ENCODE measurements at regions not wholly inside any gene's neighbourhood (a gene's known extent, or its start where the extent isn't known, plus 50 kb on each side); places are given as distances from the start of the nearest gene placed in this dataset.
"Not testable (repeated sequence)": the region's sequence is repeated elsewhere in the genome, so short reads cannot be mapped to it uniquely, and the experiment has no call there.

DNA sequence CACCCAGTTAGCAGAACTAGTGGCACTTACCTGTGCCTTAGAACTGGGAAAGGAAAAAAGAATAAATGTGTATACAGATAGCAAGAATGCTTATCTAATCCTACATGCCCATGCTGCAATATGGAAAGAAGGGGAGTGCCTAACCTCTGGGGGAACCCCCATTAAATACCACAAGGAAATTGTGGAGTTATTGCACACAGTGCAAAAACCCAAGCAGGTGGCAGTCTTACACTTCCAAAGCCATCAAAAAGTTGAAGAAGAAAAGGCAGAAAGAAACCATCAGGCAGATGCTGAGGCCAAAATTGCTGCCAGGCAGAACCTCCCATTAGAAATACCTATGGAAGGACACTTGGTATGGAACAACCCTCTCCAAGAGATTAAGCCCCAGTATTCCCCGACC is 246.1 kb upstream of the BTG1 start:
- not testable (repeated sequence) for DNase-seq

DNA sequence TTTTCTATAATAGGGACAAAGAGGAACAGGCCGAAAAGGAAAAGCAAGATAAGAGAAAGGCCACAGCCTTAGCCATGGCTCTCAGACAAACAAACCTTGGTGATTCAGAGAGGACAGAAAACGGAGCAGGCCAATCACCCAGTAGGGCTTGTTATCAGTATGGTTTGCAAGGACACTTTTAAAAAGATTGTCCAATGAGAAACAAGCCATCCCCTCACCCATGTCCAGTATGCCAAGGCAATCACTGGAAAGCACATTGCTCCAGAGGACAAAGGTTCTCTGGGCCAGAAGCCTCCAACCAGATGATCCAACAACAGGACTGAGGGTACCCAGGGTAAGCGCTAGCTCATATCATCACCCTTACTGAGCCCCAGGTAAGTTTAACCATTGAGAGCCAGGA is 243.8 kb upstream of the BTG1 start:
- DNase-seq, result no peak

DNA sequence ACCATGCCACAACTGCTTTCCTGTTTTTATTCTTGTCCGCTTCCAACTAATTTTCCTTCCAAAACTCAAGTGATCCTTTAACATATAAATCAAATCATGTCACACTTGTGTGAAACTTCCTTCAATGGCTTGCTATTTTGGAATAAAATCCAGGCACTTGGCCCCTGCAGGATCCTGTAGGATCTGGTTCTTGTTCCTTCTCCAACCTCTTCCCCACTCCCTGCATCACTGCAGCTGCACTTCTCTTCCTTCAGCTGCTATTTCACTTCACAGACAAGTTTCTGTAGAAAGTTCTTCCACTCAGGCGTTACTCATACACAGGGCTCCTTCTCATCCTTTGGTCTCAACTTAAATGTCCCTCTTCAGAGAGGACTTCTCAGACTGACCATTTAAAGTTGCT is 239.7 kb upstream of the BTG1 start:
- DNase-seq, result no peak

DNA sequence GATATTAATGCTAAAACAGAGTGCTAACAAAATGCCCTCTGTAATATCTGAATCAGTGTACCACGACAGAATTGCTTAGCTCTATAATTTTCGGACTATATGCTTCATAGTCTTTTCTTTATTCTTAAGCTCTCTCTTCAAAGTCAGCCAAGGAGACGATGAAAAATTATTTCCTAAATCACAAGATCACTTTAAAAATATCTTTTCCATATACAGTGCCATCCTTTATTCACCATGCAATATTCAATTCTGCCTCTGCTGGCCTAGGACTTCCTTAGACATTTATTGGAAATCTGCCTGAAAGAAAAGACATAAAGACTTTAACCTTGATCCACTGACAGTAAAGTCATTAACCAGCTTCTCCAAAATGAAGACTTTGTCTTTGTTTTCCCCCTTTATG is 238.9 kb upstream of the BTG1 start:
- DNase-seq, result no peak

DNA sequence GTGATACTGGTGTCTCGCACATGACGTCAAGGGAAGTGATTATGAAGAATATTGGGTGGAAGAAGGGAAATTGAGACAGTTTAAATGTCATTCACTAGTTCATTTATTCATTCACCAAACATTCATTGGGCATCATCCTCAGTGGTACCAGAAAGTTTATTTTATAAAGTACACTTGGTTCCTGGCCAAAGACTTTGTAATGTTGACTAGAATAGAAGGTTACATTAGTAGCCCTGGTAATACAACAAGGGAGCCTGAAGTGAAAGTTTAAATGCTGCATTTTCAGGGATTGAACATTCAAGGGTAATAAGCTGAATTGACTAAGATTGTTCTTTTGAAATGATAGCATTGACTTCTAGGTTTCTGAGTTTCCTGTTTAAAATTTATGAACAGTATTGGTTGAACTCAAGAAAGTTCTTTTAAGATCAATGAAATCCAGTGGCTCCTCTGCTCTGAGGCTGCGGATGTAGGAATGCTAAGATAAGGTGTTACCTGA is 236.8 kb upstream of the BTG1 start:
- DNase-seq, result no peak

DNA sequence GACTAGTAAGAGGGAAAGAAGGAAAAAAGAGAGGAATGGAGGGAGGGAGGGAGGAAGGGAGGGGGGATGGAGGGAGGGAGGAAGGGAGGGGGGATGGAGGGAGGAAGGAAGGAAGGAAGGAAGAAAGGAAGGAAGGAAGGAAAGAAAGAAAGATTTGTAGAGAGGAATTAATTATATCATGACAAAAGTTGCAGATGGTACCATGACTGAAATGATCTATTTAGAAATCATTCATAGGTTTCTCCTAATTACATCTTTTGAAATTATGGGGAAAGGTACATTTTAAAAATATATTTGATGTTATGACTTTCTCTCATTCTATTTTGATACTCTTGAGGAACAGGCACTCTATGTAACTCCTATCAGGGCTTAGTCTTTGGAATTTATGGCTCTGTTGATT is 236.2 kb upstream of the BTG1 start:
- DNase-seq, result no peak

DNA sequence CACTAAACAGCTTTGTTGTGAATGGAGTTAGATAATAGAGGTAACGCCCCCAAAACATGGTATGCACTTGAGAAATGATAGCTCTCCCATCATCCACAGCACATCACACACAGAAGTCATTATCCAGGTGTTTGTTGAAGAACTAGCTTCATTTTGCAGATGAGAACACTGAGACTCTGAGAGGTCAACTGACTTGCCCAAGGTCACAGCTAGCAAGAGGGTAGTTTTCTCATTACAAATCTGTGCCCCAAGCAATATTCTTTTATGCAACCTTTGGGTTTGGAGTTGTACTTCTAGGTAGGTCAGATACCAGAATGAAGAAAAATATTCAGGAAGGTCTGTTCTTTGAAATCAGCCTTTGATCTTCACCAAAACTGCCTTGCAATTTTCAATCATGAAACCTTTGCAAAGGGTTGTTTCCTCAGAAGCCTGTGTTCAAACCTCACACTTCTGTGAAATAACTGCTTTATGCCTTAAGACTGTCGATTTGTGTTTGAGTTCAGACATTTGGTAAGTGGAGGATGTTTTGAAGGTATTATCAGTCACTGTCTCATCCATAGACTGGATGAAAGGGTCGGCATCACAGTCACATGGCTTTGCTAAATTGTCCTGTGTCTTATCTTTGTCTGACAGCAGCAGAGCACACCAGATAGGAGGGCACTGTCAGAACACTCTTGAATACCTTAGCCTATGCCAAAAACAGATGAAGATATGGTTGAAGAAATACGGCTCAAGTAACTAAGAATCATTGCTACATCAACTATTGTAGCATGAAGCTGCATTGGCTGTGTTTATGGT is 233.2 kb upstream of the BTG1 start:
- DNase-seq, result no peak

DNA sequence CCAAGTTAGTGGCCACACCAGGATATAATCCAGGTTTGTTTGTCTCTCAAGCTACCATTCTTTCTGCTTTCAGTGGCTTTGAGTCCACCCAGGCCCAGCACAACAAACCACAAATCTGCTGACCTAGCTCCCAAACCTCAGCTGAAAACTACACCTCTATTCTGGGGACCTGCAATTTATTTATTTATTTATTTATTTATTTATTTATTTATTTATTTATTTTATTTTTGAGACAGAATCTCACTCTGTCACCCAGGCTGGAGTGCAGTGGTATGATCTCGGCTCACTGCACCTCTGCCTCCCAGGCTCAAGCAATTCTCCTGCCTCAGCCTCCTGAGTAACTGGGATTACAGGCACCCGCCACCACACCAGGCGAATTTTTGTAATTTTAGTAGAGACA is 229.9 kb upstream of the BTG1 start:
- DNase-seq, result not testable (repeated sequence)

DNA sequence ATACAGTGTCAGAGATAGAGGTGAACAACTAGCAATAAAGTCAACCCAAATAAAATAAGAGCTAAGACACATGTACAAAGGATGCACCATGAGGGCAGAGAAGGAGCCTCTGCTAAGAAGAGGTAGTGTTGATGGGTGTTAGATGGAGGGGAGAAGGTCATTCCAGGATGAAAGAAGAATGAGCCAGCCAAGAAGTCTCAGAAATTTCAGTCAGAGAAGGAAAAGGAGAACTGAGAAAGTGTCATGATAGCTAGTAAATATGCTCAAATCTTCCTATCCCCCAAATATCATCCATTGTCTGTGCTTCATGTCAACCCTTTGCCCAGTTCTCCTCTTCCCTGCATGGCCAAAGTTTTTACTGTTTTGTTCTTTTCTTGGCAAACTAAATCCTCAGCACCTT is 225.2 kb upstream of the BTG1 start:
- DNase-seq, result no peak

DNA sequence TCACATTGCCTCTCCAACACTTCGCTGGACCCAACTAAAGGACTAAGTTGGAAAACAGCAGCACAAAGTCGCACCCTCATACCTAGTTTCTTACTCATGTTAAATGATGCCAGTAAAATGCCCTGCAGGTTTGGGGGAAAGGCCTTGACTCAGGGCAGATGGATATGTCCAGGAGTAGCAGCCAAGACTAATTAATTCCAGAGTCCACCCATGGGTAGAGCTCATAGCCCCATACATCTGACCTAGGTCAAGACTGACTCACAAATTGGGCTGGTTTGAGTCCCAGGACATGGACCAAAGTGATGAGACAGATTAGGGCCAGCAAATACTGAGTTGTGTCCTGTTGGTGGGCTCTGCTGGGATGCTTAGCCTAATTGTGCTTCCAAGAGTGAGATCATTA is 224.0 kb upstream of the BTG1 start:
- DNase-seq, result no peak

DNA sequence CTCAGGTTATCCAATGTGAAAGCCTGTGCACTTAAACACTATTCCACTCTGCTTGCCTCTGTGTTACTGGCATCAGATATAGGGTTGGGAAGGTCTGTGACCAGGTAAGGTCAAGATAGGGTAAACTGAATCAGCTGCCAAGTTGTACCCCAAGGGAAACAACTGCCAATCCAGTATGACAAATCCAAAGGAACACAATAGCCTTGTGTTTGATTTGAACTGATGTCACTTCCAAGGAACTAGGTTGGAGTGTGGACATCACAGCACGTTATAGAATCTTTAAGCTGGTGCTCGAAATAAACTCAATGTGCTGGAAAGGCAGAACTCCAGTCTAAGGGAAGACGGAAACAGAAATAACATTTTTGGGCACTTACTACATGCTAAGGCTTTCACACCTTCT is 223.4 kb upstream of the BTG1 start:
- DNase-seq, result no peak

DNA sequence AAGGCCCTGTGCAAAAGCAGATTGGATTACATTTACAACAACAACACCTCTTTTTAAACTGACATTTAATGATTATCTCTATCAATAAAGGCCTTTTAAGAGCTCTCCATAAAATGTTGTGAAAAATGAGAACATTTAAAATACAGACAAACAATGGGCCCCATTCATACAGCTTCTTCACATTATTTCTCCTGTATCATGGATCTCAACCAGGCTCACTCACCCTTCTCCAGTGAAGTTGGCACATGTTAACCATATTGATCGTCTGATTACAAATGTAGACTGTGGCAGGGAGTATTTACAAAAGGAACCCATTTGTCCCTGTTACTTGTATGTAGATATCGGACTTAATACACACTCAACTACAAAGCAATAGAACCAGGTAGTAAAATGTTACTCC is 220.2 kb upstream of the BTG1 start:
- peak; percentile 89 for DNase-seq

DNA sequence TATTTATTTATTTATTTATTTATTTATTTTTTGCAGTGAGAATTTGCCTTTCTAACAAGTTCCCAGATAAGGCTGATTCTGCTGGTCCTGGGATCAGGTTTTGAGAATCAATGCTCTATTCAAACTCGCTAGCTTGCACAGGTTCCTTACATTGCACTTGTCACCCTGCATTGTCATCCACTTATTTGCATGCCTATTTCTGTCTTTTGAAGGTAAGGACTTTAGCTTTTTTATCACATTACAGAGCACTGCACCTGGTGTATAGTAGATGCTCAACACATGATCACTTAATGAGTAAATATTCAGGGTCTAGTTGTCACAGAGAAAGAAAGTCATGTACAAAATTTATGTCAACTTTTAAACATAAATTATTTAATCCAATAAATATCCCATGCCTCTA is 219.7 kb upstream of the BTG1 start:
- DNase-seq, result no peak

DNA sequence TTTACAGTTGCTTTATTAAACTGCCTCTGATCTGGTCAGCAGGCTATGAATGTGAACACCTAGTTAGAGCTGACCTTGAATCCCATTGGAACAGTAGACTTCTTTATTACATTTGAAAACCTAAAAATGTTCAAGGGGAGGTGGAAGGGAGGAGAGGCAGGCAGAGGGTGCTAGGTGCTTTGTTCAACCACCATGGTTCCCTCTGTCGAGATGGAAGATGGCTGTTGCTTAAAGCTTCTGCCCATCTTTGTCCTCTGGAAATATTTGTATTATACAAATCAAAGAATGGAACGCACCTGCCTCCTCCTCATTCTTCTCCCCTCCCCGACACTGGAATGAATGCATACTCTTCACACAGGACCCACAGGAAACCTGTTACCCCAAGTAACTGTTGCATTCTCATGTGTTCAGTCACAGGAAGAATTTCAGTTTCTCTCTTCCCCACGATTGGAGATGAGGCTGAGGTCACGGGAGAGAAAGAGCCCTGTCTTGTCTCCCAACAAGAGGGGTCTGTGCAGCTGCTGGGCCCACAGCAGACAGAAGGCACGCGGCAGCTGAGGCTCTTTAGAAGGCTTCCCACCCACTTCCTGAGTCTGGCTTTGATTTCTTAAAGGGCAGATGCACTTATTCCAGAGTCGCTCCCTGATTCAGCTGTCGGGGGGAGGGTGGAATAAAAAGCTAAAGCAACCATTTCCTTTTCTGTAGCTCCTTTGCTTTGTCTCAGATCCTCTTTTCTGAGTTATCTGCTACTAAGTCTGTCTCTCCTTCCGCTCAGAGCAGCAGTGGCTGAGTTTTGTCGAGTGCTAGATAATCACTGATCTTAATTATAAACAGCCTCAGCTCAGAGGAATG is 217.9 kb upstream of the BTG1 start:
- no peak for DNase-seq

DNA sequence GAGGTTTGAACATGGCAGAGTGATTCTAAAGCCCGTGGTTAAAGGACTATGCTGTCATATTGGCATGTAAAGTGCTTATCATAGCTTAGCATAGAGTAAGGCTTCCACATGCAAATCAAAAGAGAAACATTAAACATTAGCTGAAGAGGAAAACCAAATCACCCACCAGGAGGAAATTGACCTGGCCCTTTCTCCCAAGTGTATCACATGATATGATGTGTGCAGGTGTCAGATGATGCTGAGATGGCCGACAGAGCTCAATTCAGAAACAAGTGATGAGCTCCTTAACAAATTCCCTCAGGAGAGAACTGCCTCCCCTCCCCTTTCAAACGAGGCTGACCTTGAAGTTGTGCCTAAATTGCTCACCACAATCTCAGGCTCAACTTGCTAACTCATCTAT is 217.1 kb upstream of the BTG1 start:
- DNase-seq, result no peak

DNA sequence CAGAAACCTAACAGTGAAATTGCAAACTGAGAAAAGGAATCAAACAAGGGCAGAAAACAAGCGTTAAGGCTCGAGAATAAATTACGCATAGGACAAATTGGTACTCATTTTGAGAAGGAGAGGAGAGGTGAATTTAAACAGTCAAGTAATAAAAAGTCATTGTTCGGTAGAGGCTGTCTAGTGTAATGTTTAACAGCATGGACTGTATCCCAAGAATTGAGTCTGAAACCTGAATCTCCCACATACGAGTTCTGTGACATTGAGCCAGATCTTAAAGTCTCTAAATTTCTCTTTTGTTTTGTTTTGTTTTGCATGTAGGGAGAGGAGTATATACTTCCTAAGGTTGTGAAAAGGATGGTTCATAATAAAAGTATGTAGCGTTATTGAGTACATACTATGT is 216.5 kb upstream of the BTG1 start:
- no peak for DNase-seq

DNA sequence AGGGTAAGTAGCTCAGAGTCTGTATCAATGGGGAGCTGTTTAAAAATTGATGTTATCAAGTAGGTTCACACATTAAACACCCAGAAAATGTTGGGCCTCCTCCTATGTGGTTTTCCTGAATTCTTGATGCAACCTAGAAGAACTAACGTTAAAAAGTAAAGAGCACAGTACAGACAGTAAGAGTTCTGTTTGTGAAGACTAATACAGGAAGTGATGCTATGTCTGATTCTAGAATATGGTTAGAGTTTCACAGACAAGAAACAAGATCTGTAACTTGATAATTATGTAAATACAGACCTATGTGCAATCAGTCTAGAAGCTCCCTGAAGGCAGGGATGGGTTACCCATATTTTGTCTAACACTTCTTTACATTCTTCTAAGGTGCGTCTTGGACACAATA is 214.9 kb upstream of the BTG1 start:
- no peak for DNase-seq

DNA sequence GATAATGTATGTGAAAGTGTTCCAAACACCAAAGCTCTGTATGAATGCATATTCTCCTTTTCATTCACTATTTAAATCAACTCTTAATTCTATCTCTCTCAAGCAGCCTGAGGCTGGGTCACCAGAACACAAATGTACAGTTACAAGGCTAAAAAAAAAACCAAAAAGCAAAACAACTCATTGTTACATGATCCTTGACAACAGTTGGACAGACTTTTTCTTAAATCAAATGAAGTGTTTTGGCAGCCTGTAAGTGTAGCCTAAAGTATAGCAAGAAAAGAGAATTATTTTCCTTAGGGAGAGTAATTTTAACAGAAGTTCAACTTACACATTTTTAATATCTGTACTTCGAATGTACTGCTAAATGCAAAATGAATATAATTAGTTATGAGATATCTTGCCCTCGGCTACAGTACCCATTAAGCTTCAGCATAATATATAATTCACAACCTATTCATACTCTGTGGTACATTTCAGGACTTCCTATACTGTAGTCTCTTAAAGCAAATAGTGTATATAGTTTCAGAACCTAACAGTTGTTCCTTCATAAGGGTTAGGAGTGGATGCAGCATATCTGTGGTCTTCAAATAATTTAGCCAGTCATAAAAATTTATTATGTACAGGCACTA is 214.0 kb upstream of the BTG1 start:
- DNase-seq, result no peak

DNA sequence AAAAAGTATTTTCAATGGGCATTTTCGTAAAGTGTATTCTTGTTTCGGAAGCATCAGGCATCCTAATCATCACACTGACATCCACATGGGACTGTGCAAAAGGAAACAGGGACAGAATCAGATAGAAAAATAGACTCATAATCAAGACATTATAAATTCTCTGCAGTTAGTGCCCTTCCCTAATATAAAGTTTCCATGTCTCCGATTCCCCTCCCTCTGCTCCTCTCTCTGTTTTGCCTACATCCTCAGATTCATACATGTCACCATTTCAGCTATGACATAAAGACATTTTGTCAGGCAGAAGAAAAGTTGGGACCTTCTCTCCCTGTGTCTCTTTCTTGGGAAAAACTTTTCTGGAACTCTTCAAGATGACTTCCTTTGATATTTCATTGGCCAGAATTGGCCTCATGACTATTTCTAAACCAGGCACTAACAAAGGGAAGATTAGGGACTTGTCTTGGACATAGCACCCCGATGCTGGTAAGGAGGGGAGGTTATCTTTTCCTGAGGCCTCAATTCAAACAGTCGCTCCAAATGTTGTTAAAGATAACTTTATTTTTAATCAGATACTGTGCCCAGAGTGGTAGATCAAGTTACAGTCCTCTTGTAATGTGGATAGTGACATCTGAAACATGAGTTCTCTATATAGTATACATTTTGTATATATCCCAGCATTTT is 212.1 kb upstream of the BTG1 start:
- DNase-seq, result no peak

DNA sequence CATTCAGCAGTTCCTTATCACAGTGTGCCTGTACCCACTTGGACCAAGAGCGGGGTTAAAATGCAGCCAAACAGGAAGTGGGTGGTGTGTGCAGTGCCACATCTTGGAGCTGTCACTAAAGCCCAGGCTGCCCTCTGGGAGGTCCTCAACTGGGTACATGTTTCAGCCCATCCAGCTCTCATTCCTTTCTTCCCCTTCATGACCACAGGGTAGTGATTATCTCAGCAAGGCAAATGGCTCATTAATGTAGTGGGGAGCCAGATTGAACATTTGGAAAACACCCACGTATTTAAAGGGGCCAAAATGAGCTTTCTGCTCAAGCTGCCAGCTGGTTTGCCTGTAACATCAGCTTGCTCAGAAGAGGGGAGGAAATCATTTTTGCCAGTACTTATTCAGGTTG is 210.8 kb upstream of the BTG1 start:
- no peak for DNase-seq

DNA sequence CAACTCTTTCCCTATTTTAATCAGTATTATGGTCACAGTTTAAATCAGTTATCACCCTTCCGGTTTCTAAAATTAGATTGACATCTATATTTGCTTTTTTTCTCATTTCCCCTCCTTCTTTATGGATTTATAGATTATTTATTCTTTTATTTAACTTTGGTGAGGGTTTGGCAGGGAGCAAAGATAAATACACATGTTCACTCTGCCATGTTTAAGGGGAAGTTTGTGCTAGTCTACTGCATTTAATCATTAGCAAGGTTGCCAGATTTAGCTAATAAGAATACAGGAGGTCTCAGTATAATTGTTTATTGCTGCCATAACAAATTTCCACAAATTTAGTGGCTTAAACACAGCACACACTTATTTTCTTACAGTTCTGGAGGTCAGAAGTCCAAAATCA is 204.0 kb upstream of the BTG1 start:
- DNase-seq, result no peak

DNA sequence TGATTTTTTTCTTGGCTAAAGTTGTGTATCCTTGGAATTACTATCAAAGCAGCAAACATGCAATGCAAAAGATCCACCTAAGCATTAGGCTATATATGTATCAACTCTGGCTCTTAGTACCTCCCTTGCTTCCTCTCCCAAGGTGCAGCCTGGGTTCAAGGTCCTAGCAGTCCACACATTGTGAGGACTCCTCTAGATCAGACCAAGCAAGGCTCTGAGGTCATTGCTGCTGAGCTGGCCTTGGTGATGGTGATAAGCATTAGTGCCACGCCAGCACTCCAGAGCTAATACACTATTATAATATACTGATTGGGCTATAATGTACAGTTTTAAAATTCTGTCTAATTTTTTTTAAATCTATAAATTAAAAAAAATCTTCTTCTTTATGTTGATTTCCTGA is 196.9 kb upstream of the BTG1 start:
- DNase-seq, result no peak

DNA sequence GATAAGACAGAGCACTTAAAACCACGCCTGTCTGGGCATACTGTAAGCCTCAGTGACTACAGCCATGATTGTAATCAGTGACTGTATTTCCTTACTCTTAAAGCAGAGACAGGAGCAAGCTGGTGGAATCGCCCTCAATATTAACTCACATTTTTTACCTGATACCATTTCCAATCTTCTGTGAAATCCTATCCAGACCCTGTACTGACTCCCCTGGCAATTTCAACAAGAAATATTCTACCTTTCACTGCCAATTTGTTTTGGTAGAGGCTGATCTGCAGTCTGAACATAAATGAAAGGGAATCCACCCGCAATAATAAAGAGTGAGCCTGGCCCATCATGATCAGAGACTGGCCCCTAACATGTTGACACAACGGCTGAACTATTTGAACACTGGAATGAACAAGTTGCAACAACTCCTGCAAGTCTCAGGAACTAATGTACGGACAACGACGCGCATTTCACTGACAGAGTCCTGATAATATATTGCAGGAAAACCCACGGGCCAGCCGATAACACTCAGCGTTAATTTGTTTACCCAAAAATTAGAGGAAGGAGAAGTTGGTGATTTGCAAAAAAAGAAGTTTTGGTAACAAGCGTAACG is 195.5 kb upstream of the BTG1 start:
- DNase-seq, result no peak

All from NCI-H1092 treated with DMSO at 0.1 percent for 48 hours (cell line).